Activated CD8-positive, alpha-beta memory T cell treated with anti-CD3 and anti-CD28 coated beads, Interleukin-2, amount 10 ng/mL, durations not matched to agents 7 days and 5 days (primary cell): ENCODE measurements at regions not wholly inside any gene's neighbourhood (a gene's known extent, or its start where the extent isn't known, plus 50 kb on each side); places are given as distances from the start of the nearest gene placed in this dataset.

Source experiments
- ATAC-seq: fragments of 150-1000 bp; cut with Tn5 transposase; one replicate; pipeline ENCODE4 v1.10.0; 2021; ENCODE audit warnings: moderate library complexity
- CTCF ChIA-PET: fragments of 350-600 bp; sonication (Branson Sonifier 250); formaldehyde crosslinking; loops from one replicate; lab custom pipeline; 2021; ENCODE audit warnings: antibody characterized with exemption; lab: Charles Lee
- DNase-seq: peaks from one replicate; pipeline ENCODE4 v3.0.0-alpha.2; 2020
- H3K27ac Mint-ChIP-seq: one replicate; pipeline ENCODE4 v1.8.0; 2021; ENCODE audit warnings: mild to moderate bottlenecking, mixed read lengths
- H3K27me3 Mint-ChIP-seq: one replicate; pipeline ENCODE4 v1.8.0; 2021; ENCODE audit warnings: mixed read lengths
- H3K36me3 Mint-ChIP-seq: one replicate; pipeline ENCODE4 v1.8.0; 2021; ENCODE audit warnings: mild to moderate bottlenecking, mixed read lengths
- H3K4me1 Mint-ChIP-seq: one replicate; pipeline ENCODE4 v1.8.0; 2021; ENCODE audit warnings: mixed read lengths
- H3K4me3 Mint-ChIP-seq: one replicate; pipeline ENCODE4 v1.8.0; 2021; ENCODE audit warnings: mild to moderate bottlenecking, moderate library complexity, mixed read lengths
- H3K9me3 Mint-ChIP-seq: one replicate; pipeline ENCODE4 v1.8.0; 2022; ENCODE audit warnings: low read depth, mixed read lengths

GRCh38 chr5:26148569-26149107 is 889.7 kb downstream of the CDH9 start:
- Mint-ChIP-seq H3K27ac (no peak overlapping the region), H3K27me3 (no peaks in the 10 kb centered on the region), H3K36me3 (no peaks in the 10 kb centered on the region), H3K4me1 (no peaks in the 10 kb centered on the region), H3K9me3 (peaks cover 20% of the 10 kb centered on the region), H3K4me3 (no peak overlapping the region)
- CTCF ChIA-PET, result no interaction called here
- ATAC-seq (no peak), DNase-seq (no peak)

GRCh38 chr5:26143259-26143658 is 895.1 kb downstream of the CDH9 start:
- Mint-ChIP-seq H3K27me3 (no peaks in the 10 kb centered on the region), H3K36me3 (no peaks in the 10 kb centered on the region), H3K4me1 (no peaks in the 10 kb centered on the region), H3K4me3 (no peak overlapping the region), H3K27ac (no peak overlapping the region), H3K9me3 (no peaks in the 10 kb centered on the region)
- ATAC-seq, result no peak
- no peak for DNase-seq
- CTCF ChIA-PET, result no interaction called here

GRCh38 chr5:26121338-26121737 is 917.0 kb downstream of the CDH9 start:
- ATAC-seq, result no peak
- CTCF ChIA-PET, result no interaction called here
- Mint-ChIP-seq H3K4me1 (no peaks in the 10 kb centered on the region), H3K27me3 (no peaks in the 10 kb centered on the region), H3K9me3 (peaks cover 8% of the 10 kb centered on the region), H3K4me3 (no peak overlapping the region), H3K36me3 (no peaks in the 10 kb centered on the region), H3K27ac (no peak overlapping the region)
- no peak for DNase-seq

- Mint-ChIP-seq H3K9me3 (peaks cover 4% of the 10 kb centered on the region), H3K4me3 (no peak overlapping the region), H3K36me3 (no peaks in the 10 kb centered on the region), H3K4me1 (no peaks in the 10 kb centered on the region), H3K27me3 (no peaks in the 10 kb centered on the region), H3K27ac (no peak overlapping the region)
- CTCF ChIA-PET, result no interaction called here
- ATAC-seq (no peak), DNase-seq (no peak)
Measured at GRCh38 chr5:26104175-26104574, 934.2 kb downstream of the CDH9 start.

- Mint-ChIP-seq H3K27me3 (no peaks in the 10 kb centered on the region), H3K4me3 (no peak overlapping the region), H3K4me1 (no peaks in the 10 kb centered on the region), H3K27ac (no peak overlapping the region), H3K36me3 (no peaks in the 10 kb centered on the region), H3K9me3 (peaks cover 15% of the 10 kb centered on the region)
- ATAC-seq (no peak), DNase-seq (no peak)
- CTCF ChIA-PET, result no interaction called here
Measured at GRCh38 chr5:26060212-26060611, 978.2 kb downstream of the CDH9 start.

GRCh38 chr5:26054594-26054993 is 983.8 kb downstream of the CDH9 start:
- CTCF ChIA-PET, result no interaction called here
- DNase-seq (no peak), ATAC-seq (no peak)
- Mint-ChIP-seq H3K4me3 (no peak overlapping the region), H3K27me3 (no peaks in the 10 kb centered on the region), H3K4me1 (no peaks in the 10 kb centered on the region), H3K9me3 (peaks cover 20% of the 10 kb centered on the region), H3K27ac (no peak overlapping the region), H3K36me3 (no peaks in the 10 kb centered on the region)

- H3K9me3 Mint-ChIP-seq, result peaks cover 16% of the 10 kb centered on the region
- CTCF ChIA-PET, result no interaction called here
- H3K27ac Mint-ChIP-seq, result no peak overlapping the region
- H3K27me3 Mint-ChIP-seq, result no peaks in the 10 kb centered on the region
- ATAC-seq (no peak), DNase-seq (no peak)
- no peak overlapping the region for H3K4me3 Mint-ChIP-seq
- H3K36me3 Mint-ChIP-seq, result no peaks in the 10 kb centered on the region
- H3K4me1 Mint-ChIP-seq, result no peaks in the 10 kb centered on the region
Measured at GRCh38 chr5:26034813-26035212, 1003.6 kb downstream of the CDH9 start.

- CTCF ChIA-PET, result no interaction called here
- H3K36me3 Mint-ChIP-seq, result no peaks in the 10 kb centered on the region
- no peaks in the 10 kb centered on the region for H3K27me3 Mint-ChIP-seq
- H3K27ac Mint-ChIP-seq, result no peak overlapping the region
- H3K9me3 Mint-ChIP-seq, result peaks cover 7% of the 10 kb centered on the region
- H3K4me3 Mint-ChIP-seq, result no peak overlapping the region
- no peak for ATAC-seq
- DNase-seq, result no peak
- H3K4me1 Mint-ChIP-seq, result no peaks in the 10 kb centered on the region
Measured at GRCh38 chr5:26031481-26031880, 1006.9 kb downstream of the CDH9 start.

- no peaks in the 10 kb centered on the region for H3K27me3 Mint-ChIP-seq
- ATAC-seq, result no peak
Measured at GRCh38 chr5:26026044-26026443, 1012.3 kb downstream of the CDH9 start.

GRCh38 chr5:26024774-26025173 is 1013.6 kb downstream of the CDH9 start:
- no peak for DNase-seq
- no peak overlapping the region for H3K27ac Mint-ChIP-seq
- H3K4me1 Mint-ChIP-seq, result no peaks in the 10 kb centered on the region
- no peaks in the 10 kb centered on the region for H3K36me3 Mint-ChIP-seq
- CTCF ChIA-PET, result no interaction called here
- no peak overlapping the region for H3K4me3 Mint-ChIP-seq
- ATAC-seq, result no peak
- H3K27me3 Mint-ChIP-seq, result no peaks in the 10 kb centered on the region
- H3K9me3 Mint-ChIP-seq, result peaks cover 4% of the 10 kb centered on the region

More at GRCh38 chr5:26026044-26026443, 1012.3 kb downstream of the CDH9 start:
- Mint-ChIP-seq H3K27ac (no peak overlapping the region), H3K36me3 (no peaks in the 10 kb centered on the region), H3K9me3 (peaks cover 6% of the 10 kb centered on the region), H3K4me3 (no peak overlapping the region), H3K4me1 (no peaks in the 10 kb centered on the region)
- DNase-seq, result no peak
- CTCF ChIA-PET, result no interaction called here

GRCh38 chr5:26023361-26023760 is 1015.0 kb downstream of the CDH9 start:
- Mint-ChIP-seq H3K27ac (no peak overlapping the region), H3K4me1 (no peaks in the 10 kb centered on the region), H3K27me3 (no peaks in the 10 kb centered on the region), H3K36me3 (no peaks in the 10 kb centered on the region), H3K4me3 (no peak overlapping the region), H3K9me3 (peaks cover 4% of the 10 kb centered on the region)
- CTCF ChIA-PET, result no interaction called here
- DNase-seq (no peak), ATAC-seq (no peak)

GRCh38 chr5:26014206-26014605 is 1024.2 kb downstream of the CDH9 start:
- CTCF ChIA-PET, result no interaction called here
- H3K4me1 Mint-ChIP-seq, result no peaks in the 10 kb centered on the region
- no peaks in the 10 kb centered on the region for H3K27me3 Mint-ChIP-seq
- ATAC-seq (no peak), DNase-seq (no peak)
- H3K36me3 Mint-ChIP-seq, result no peaks in the 10 kb centered on the region
- H3K9me3 Mint-ChIP-seq, result peaks cover 10% of the 10 kb centered on the region
- H3K27ac Mint-ChIP-seq, result no peak overlapping the region
- H3K4me3 Mint-ChIP-seq, result no peak overlapping the region

- no peak for DNase-seq
Measured at GRCh38 chr5:26012078-26012477, 1026.3 kb downstream of the CDH9 start.

GRCh38 chr5:26009742-26010141 is 1028.6 kb downstream of the CDH9 start:
- Mint-ChIP-seq H3K36me3 (no peaks in the 10 kb centered on the region), H3K27me3 (no peaks in the 10 kb centered on the region), H3K4me1 (no peaks in the 10 kb centered on the region), H3K4me3 (no peak overlapping the region), H3K9me3 (peaks cover 6% of the 10 kb centered on the region), H3K27ac (no peak overlapping the region)
- no peak for ATAC-seq
- DNase-seq, result no peak
- CTCF ChIA-PET, result no interaction called here

More at GRCh38 chr5:26012078-26012477, 1026.3 kb downstream of the CDH9 start:
- CTCF ChIA-PET, result no interaction called here
- peaks cover 10% of the 10 kb centered on the region for H3K9me3 Mint-ChIP-seq
- no peak for ATAC-seq
- no peak overlapping the region for H3K4me3 Mint-ChIP-seq
- no peaks in the 10 kb centered on the region for H3K27me3 Mint-ChIP-seq
- no peaks in the 10 kb centered on the region for H3K36me3 Mint-ChIP-seq
- H3K4me1 Mint-ChIP-seq, result no peaks in the 10 kb centered on the region
- H3K27ac Mint-ChIP-seq, result no peak overlapping the region

- CTCF ChIA-PET, result no interaction called here
- Mint-ChIP-seq H3K4me1 (no peaks in the 10 kb centered on the region), H3K9me3 (peaks cover 4% of the 10 kb centered on the region), H3K4me3 (no peak overlapping the region), H3K27ac (no peak overlapping the region), H3K27me3 (no peaks in the 10 kb centered on the region), H3K36me3 (no peaks in the 10 kb centered on the region)
- ATAC-seq (no peak), DNase-seq (no peak)
Measured at GRCh38 chr5:26003966-26004365, 1034.4 kb downstream of the CDH9 start.
